GM12891 (cell line): ENCODE measurements at regions not wholly inside any gene's neighbourhood (a gene's known extent, or its start where the extent isn't known, plus 50 kb on each side); places are given as distances from the start of the nearest gene placed in this dataset.

Source experiments
- POLR2A ChIP-seq: IDR thresholded peaks from 2 replicates; pipeline ENCODE4 v1.6.1; 2011; ENCODE audit warnings: low read depth, low read length, control low read depth
- POLR2AphosphoS5 ChIP-seq: IDR thresholded peaks from 2 replicates; pipeline ENCODE4 v1.6.1; 2011; ENCODE audit warnings: low read depth, low read length, control low read depth
- TAF1 ChIP-seq: IDR thresholded peaks from 2 replicates; pipeline ENCODE4 v1.6.1; 2011; ENCODE audit warnings: low read depth, low read length, control low read depth

DNA sequence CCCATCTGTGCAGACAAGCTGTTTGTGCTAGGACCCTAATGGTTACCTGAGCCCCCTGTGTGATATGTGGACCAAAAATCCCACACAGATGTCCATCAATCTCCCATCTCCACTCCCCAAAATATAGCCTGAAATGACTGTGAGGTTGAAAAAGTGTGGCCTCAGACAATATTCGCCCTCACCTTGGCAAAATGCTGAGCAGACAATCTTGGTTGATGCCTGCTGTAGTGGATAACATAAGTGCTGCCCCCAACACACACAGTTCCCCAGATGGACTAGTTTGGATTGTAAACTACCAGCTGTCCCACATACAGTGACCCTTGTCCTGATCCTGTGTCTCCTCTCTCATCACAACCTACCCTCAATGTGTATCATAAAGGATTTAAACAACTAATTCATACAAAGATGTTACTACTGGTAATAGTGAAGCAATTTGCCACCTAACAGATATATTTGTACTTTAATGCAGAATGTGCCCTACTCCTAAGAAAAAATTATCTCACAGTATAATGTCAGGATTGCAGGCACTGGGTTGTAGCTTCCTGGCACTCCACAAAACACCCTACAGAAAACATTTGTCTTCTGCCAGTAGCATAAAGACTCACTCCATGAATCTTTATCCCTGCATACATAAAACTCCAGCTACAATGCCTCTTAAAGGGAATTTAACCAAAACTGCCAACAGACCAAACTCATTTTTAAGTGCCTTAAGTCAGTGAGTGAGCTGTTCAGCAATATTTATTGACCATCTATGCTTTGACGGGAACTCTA, 161.6 kb downstream of the FBXO15 start:
- TF ChIP-seq POLR2A (no peak), TAF1 (no peak), POLR2AphosphoS5 (no peak)
